GM21619 (cell line): ENCODE measurements at regions not wholly inside any gene's neighbourhood (a gene's known extent, or its start where the extent isn't known, plus 50 kb on each side); places are given as distances from the start of the nearest gene placed in this dataset.

Experiments
- ATAC-seq: cut with Tn5 transposase; IDR thresholded peaks from one replicate; pipeline ENCODE4 v1.9.1; 2021; ENCODE audit not compliant: unreplicated experiment

DNA sequence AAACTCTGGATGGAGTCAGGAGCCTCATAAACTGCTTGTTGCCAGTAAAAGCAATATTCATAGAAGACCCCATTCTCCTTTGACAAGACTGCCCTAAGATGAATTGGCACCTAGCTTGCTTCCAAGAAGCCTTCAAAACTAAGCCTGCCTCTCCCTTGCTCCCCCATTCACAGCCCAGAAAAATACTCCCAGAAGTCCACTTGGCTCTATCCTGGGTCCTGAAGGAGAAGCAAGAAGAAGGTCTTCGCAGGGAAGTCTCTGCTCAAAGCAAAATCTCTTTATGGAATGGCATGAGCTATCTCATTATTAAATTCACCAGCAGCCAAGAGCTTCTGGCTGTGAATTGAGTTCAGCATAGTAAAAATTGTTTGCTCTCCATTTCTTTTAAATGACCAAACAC is 230.2 kb upstream of the ARRDC4 start:
- no peak for ATAC-seq

DNA sequence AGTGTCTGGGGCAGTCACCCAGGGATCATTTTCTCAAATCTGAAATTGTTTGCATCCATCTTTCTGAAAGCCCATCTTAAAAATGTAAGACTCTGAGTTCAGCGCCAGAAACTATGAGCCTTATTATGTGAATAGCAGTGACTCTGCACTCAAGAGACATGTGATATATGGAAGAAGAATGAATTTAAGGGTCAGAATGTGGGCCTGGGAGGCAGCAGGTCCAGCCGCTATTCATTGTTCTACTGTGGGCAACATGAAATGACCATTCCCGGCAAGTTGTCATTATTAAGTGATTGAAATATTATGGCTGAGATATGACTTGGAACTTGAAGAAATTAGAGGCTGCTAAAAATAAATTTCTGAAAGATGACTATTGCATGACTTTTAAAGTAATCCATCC is 228.6 kb upstream of the ARRDC4 start:
- ATAC-seq: no peak

DNA sequence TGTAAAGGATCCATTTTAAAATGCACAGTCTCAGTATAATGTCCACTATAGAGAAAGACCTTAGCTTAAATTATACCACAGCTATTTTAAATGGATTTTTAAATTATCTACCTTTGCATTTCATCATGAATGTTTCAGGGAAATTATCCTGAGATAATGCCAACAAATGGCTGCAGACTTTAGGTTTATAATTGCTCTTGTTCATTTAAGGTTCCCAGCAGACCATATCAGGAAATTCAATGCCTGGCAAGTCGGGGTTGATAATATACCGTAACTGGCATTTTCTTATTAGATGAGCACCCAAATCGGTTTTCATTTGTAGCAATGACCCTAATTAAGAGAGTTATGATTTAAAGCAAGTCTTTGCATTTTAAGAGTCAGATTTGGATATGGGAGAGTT is 227.1 kb upstream of the ARRDC4 start:
- no peak for ATAC-seq

DNA sequence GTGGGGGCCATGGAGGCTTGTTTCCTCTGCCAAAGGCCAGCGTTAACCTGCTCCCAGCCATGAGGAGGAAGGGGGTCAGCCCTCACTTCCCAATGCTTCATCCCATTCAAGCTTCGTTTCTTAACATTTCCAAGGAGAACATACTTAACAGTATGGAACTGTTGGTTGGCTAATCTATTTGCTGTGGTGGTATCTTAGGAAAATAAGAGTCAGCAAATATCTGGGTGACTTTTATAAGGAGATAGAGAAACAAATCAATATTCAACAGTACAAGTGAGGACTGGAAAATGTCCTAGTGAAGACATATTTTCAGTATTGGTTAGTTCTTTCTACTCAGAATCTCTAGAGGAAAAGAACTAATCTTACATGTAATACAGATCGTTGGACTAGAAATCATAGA is 223.8 kb upstream of the ARRDC4 start:
- no peak for ATAC-seq

DNA sequence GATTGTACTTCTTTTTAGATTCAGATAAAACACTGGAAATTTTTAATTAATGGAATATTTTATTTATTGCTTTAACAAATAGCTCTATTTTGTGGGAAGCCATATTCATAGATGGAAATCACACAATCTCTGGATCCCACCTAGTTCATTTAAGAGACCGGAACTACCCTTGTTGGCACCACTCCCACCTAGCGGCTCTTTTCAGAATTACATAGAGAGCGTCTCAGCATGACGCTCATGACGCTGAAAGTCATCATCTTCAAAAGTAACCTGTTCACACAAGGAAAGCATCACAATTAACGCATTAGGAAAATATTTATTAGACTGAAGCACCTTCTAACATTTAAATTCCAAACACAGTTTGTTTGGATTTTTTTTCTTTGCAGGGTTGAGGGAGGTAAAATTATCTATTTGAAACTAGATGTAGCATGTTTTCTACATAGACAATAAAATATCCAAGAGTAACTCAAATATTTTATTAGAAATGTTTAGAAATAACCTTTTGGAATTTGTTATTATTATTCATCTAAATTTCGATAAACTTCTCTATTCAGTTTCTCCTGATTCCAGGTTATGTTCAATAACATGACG is 214.9 kb upstream of the ARRDC4 start:
- ATAC-seq: peak; percentile 95

DNA sequence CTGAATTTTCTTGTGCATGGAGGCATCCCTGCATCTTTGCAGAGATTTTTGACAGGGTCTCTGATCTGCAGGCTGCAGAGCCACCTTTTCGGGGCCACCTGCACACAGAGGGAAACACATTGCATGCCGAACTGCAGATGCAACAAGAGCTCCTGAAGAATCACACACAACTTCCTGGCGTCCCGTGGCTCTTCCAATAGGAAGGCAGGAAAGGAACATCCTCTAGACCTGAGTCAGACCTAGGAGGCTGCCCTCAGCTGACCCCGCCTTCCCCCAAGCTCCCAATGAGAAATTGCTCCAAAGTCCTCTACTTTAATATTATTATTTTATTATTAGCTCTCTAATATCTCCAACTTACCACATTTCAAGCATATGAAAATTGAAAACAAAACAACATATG is 213.2 kb upstream of the ARRDC4 start:
- no peak for ATAC-seq

DNA sequence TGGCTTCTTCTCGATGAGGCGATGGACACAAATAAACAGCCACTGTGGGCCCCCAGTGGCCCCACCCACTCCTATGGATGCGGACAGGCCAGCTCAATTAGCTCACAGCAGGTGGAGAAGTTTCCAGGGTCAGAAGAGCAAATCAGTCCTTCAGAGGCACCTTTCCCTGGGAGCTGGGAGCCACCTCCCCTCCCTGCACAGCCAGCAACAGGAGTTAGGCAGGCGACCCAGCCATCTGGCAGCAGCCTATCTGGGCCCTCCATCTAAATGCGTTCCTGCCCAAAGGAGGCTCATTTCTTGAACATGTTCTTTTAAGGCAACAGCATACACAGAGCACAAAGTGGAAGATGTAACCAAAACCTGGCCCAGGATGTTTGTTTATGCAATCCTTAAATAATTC is 211.9 kb upstream of the ARRDC4 start:
- ATAC-seq: no peak

DNA sequence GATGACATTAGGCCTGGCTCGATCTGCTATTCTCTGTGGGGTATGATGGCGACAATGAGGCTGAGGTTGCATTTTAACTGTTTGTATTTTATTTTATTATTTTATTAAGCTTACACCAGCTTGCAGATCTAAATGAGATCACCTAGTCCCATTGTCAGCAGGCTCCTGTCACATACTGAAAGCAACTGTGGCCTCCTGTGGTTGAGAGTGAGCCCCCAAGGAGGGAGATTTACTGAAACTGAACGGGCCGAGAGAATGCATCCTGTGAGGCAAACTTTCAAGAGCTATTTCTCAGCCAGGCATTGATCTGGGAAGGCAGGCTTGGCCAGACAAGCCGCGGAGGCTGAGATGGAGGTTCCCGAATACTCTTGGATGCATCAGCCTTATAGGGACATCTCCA is 210.4 kb upstream of the ARRDC4 start:
- ATAC-seq: no peak

DNA sequence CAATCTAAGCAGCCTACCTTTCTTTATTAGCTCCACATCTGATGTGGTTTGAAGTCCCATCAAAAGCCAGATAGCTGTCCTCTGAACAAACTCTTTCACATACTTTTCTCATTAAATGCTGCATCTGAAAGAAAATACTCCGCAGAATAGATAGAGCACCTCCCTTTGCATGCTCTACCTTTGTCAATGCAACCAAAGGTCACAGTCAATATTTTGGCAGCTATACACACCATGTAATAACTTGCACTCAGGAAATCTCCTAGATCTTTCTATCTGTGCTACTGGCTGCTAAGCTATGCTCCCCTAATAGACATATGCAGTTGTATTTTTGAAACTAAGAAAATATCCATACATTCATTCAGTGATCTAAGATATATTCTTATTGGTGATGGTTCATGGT is 204.8 kb upstream of the ARRDC4 start:
- no peak for ATAC-seq

DNA sequence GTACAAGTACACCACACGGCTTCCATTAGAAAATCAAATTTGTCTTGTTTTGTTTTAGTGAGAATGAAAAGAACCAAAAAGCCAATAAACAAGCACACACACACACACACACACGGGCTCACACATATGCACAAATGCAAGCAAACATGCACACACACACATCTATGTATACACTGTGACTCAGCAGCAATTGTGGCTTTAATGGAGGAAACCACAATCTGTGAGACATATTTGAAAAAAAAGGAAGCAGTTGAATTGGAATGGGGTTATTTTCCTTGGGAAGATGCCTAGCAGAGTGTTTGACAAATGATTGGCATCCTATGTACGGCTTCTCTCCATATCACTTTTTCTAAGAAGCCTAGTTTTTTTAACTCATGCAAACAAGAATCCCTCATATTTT is 201.1 kb upstream of the ARRDC4 start:
- no peak for ATAC-seq

DNA sequence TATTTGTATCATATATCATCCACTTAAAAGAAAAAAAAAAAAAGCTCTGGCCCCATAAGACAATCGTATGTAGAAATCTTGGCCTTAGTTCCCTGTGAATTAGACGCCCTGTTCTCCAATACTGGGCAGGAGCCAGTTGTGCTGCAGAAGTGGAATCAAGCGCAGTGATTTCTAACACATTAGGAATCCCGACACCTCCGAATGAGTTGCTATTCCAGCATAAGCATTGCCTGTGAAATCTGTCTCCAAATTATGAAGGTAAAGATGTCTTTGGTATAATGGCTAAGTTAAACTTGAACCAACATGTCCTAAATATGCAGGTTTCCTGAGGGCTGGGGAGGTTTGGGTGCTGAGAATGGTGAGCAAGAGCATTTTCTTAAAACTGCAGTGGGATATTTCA is 199.4 kb upstream of the ARRDC4 start:
- ATAC-seq: no peak

DNA sequence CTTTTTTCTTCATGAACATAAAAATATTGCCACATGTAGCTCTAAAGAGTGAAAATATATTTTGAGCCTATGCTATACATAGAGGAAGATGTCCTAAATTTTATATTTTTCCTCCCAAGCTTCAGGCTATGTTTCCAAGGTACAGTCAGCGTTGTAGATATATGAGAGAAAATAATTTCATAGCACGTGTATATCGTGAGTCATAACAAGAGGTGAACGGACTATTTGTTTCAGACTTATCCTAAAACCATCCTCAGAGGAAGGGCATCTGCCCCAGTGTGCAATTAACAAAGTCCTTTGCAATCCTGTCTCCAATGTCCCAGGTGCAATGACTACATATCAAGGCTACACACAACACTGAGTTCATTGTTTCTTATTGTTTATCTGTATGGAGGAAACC is 177.3 kb upstream of the ARRDC4 start:
- ATAC-seq: no peak

DNA sequence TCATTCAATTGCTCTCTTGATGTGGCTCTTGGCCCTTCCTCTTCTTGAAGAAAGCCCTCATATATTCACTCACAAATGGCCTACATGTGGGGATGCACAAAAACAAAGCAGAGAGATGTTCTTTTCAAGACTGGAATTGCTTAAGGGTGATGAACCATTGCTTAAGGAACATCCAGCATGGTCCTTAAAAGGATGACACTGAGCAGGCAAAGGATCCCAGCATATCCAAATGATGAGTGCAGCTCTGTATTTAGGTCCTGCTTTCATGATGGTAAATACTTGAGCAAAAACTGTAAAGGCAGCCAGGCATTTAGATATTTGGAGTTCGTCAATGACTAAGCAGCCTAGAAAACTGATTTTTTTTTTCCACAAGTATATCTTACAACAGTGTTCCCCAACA is 173.8 kb upstream of the ARRDC4 start:
- ATAC-seq: no peak

DNA sequence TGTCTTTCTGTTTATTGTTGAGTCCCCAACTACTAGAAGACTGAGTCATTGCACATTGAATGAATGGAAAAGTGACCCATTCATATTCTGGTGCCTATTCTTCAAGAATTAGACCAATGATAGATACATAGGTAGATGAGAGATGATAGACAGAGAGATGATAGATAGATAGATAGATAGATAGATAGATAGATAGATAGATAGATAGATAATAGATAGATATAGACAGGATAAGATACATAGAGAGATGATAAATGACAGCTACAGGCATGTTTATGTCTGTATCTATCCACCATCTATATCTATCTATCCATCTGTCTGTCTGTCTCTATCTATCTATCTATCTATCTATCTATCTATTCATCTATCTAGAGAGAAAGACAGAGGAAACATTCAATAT is 170.3 kb upstream of the ARRDC4 start:
- ATAC-seq: no peak

DNA sequence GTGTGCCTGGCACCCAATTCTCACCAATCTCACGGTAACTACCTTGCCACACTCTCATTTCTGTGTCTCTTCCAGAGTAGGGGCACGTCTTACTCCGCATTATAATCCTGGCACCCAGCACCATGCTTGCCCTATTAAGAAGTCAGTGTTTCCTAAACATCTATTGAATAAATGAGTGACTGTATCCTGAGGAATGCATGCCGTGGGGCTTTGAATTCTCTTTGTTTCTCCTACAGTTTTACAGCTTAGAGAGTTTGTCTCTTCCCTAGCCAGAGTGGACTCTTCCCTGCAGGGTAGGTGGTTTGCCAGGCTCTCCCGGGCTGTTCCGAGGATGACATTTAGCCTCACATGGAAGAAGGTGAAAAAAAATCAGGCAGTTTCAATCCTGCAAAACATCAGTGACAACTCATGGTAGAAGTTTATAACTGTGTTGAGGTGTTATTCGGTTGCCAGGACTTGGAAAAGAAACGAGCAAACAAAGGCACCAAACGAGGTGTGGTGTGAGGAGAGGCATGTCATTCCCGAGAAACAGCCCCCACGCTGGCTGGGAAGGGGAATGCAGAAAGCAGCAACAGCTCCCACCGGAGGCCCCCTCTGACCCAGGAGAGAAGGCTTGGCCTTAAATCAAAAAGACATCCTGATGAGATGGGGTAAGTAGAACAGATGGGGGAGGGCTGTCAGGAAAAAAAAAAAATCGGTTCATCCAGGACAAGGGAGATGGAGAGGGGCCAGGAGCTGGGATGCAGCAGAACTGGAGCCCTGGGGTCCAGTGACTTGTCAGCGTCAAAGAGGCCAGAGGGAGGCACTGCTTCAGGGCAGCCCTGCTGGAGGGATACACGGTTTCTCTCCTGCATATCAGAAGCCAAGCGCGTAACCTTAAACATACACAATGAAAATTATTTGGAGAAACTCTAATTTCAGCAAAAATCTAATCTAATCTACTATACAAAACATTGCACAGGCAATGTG is 168.4 kb upstream of the ARRDC4 start:
- ATAC-seq: no peak

DNA sequence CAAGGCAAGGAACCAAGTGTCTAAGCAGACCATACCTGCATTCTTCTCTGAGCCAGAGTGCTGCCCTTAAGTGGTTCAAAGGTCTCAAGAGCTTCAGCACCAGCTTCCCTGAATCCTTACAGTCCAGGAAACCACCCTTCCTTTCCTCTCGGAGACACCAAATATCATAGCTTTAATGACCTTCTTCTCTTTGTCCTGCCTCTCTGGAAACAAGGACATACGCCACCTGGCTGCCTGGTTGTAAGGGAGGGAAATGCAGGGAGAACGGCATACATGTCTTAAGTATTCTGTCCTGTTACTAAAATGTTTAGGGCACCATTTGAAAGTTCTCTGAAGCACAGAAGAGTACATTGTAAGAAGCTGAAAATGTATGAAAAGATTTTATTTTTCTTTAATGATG is 155.6 kb upstream of the ARRDC4 start:
- ATAC-seq: no peak

DNA sequence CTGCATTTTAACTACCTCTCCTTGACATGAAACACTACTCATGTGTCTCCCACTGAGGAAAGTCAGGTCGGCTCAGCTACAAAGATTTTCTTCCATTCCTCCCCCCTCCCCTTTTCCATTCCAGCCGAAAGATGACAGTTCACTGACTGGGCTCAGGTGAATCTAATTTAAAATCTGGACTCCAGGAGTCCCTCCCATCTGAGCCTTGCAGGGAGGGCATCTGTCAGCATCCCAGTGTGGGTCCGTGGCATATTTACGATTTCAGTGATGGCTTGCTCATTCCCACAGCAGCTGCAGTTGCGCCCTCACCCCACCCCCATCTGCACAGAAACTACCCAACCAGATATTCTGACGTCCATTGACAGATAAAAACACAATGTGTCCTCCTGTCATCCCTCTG is 153.7 kb upstream of the ARRDC4 start:
- ATAC-seq: no peak

DNA sequence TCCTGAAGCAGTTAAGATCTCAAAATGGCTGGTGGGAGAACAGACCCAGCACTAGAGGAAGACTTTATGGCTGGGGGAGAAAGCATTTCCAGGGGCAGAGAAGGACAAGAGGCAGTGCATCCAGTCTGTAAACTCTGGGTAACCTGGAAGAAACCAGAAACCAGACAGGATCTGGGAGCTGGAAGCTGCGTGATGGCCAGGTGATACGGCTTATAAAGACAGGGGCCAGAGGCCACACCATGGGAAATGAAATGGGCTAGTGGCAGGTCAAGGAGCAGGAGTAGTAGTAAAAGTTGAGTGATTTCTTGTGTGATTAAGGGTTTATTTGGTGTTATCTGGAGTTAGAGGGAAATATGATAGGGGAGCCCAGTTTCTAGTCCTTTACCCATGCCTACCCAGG is 144.7 kb upstream of the ARRDC4 start:
- ATAC-seq: no peak

DNA sequence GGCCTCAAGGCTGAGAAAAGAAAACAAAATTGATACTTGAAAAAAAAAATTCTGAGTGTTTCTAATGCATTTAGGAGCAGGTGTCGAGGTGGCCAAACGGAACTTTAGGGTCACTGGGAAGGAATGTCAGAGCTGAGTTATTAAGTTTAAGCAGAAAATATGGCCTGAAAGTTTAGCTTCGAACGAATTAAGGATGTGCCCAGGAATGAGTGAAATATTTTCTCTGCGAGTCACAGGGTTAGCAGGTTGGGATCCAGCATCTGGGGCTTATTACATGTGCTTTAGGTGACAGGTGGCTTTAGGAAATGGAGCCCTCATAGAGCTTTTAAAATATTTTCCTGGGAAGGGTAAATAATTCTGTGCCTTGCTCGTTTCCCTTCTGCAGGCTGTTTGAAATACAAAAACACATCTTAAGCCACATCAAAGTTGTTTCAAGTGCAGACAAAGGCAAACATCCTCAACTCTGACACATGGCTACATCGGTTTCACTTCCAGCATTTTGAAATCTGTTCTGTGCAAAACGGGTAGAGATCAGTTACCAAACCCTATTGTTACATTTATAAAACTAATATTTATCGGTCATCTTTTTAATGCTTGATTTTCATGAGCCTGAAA is 143.1 kb upstream of the ARRDC4 start:
- ATAC-seq: no peak

DNA sequence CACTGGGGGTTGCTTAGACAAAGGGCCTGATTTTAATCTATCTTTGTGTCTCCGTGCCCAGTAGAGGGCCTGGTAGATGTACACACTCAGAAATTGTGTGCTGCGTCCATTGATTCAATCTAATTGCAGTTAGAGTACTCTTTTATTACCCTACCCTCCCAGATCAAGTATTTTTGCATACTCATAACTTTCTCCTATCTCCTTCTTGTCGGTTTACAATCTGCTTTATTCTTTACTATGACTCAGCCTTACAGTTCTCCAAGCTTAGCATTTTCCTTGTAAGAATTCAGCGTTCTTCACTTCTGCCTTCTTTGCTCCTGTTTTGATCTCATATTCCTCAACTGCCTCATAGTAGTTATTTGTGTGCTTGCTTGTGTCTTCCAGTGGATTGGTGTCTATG is 124.5 kb upstream of the ARRDC4 start:
- no peak for ATAC-seq

DNA sequence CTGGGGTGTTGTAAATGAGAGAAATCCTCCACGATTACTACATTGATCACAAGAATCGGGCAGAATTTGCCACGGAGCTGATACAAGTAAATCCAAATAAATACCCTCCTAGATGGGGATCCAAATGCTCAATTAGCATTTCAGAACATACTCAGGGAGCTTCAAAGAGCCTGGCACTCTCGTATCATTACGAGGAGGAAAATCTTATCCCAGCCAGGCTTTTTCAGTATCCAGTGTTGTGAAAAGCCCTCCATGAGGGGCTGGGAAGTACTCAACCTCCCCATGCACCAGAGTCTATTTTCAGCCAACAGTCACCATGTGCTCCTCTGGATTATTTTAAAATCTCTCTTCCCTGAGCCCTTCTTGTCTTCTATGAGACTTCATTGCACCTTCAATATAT is 122.6 kb upstream of the ARRDC4 start:
- no peak for ATAC-seq

DNA sequence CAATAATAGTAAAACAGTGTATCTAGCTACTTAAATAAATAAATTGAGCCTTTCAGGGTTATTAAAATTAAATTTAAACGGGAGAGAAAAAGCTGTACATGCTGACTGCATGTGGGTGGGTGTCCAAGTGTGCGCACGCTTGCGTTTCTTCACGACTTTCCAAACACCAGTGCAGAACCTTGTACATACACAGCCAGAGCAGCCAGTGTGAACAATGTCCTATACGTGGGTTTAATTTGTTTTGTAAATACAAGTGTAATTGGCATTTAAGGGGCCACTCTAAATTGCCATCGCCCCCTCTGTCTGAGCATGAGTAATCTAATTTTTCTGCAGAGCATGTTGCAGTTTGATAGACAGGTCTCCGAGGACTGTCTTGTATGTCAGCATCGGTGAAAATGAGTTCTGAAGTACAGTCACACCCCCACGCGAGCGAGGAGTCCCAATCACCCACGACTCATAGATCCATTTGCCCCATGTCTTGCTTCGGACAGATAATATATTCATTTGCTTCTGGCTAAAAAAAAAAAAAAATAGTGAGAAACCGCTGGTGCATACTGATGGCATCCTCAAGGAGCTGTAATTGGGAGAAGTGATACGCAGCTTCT is 121.8 kb upstream of the ARRDC4 start:
- no peak for ATAC-seq
